ENCODE measurements at regions not wholly inside any gene's neighbourhood (a gene's known extent, or its start where the extent isn't known, plus 50 kb on each side); places are given as distances from the start of the nearest gene placed in this dataset.
"Not testable (repeated sequence)": the region's sequence is repeated elsewhere in the genome, so short reads cannot be mapped to it uniquely, and the experiment has no call there.

DNA sequence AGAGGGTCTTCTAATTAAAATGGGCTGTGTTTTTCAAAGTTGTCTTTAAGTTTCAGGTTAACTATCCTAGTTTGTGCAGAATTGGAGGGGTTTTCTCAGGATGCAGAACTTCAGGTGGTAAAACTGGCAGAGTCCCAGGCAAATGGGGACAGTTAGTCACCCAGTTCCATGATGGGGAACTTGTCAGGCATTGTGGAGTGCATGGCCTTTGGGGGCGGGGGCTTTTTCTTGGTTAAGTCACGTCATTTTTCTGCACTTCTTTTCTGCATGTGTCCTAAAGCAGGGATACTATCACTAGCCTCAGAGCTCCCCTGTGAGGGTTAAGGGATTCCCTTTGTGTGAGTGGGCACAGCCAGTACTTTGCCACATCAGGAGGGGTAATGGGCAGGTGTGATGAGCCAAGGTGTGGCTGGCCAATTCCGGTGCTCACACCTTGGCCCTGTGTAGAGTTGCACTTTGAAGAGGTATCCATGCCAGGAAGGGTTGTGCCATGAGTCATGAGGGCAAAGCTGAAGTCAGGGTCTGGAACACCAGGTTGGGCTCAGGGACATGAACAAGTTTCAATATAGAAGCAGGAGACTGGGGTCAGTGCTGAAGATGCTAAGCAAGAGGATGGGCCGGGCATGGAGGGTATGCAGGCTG, 126.0 kb upstream of the RREB1 start:
- intact Hi-C loops (cut with micrococcal nuclease) = no loop called here
- peaks cover 7% of the 10 kb centered on the region for H3K4me1 ChIP-seq
- no peak overlapping the region for H3K27ac ChIP-seq (replicated peaks)
- H3K4me3 ChIP-seq = no peak overlapping the region
- no peak for TF ChIP-seq CTCF (IDR thresholded peaks at IDR 0.05; ENCODE audit: borderline replicate concordance)
- DNase-seq = no peak
- no peaks in the 10 kb centered on the region for H3K27me3 ChIP-seq (ENCODE audit: low read depth)
- H3K9me3 ChIP-seq (replicated peaks) = no peaks in the 10 kb centered on the region
- no peaks in the 10 kb centered on the region for H3K36me3 ChIP-seq

GRCh38 chr6:6982663-6983062, 125.1 kb upstream of the RREB1 start:
- no peak overlapping the region for H3K4me3 ChIP-seq
- no peaks in the 10 kb centered on the region for H3K27me3 ChIP-seq (ENCODE audit: low read depth)
- no peak for TF ChIP-seq CTCF (IDR thresholded peaks at IDR 0.05; ENCODE audit: borderline replicate concordance)
- H3K4me1 ChIP-seq = peaks cover 6% of the 10 kb centered on the region
- no peak overlapping the region for H3K27ac ChIP-seq (replicated peaks)
- intact Hi-C loops (cut with micrococcal nuclease) = no loop called here
- no peaks in the 10 kb centered on the region for H3K9me3 ChIP-seq (replicated peaks)
- no peaks in the 10 kb centered on the region for H3K36me3 ChIP-seq
- DNase-seq = no peak

GRCh38 chr6:6984585-6985366, 123.0 kb upstream of the RREB1 start:
- intact Hi-C loops (cut with micrococcal nuclease) = no loop called here
- peaks cover 6% of the 10 kb centered on the region for H3K4me1 ChIP-seq
- TF ChIP-seq CTCF (IDR thresholded peaks at IDR 0.05; ENCODE audit: borderline replicate concordance) = no peak
- H3K9me3 ChIP-seq (replicated peaks) = no peaks in the 10 kb centered on the region
- DNase-seq = no peak
- H3K27me3 ChIP-seq (ENCODE audit: low read depth) = no peaks in the 10 kb centered on the region
- no peak overlapping the region for H3K27ac ChIP-seq (replicated peaks)
- no peak overlapping the region for H3K4me3 ChIP-seq
- no peaks in the 10 kb centered on the region for H3K36me3 ChIP-seq

- H3K27ac ChIP-seq (replicated peaks) = no peak overlapping the region
- TF ChIP-seq CTCF (IDR thresholded peaks at IDR 0.05; ENCODE audit: borderline replicate concordance) = no peak
- H3K36me3 ChIP-seq = no peaks in the 10 kb centered on the region
- no peaks in the 10 kb centered on the region for H3K9me3 ChIP-seq (replicated peaks)
- H3K4me3 ChIP-seq = no peak overlapping the region
- no peaks in the 10 kb centered on the region for H3K27me3 ChIP-seq (ENCODE audit: low read depth)
- intact Hi-C loops (cut with micrococcal nuclease) = no loop called here
- H3K4me1 ChIP-seq = peaks cover 6% of the 10 kb centered on the region
- no peak for DNase-seq
These were observed 121.4 kb upstream of the RREB1 start for GRCh38 chr6:6986344-6986743.

GRCh38 chr6:6987749-6988148, 120.0 kb upstream of the RREB1 start:
- DNase-seq = no peak
- intact Hi-C loops (cut with micrococcal nuclease) = no loop called here
- Histone ChIP-seq H3K27me3 (ENCODE audit: low read depth) (no peaks in the 10 kb centered on the region), H3K27ac (replicated peaks) (no peak overlapping the region), H3K4me3 (no peak overlapping the region), H3K4me1 (peaks cover 6% of the 10 kb centered on the region), H3K9me3 (replicated peaks) (no peaks in the 10 kb centered on the region), H3K36me3 (no peaks in the 10 kb centered on the region)
- no peak for TF ChIP-seq CTCF (IDR thresholded peaks at IDR 0.05; ENCODE audit: borderline replicate concordance)

- peaks cover 22% of the 10 kb centered on the region for H3K4me1 ChIP-seq
- H3K4me3 ChIP-seq; H3K36me3 ChIP-seq; H3K9me3 ChIP-seq (replicated peaks); H3K27ac ChIP-seq (replicated peaks); intact Hi-C loops (cut with micrococcal nuclease); H3K27me3 ChIP-seq (ENCODE audit: low read depth); DNase-seq: not testable (repeated sequence)
These were observed 117.7 kb upstream of the RREB1 start for GRCh38 chr6:6990059-6990458.

Data from left ventricle myocardium inferior (tissue), 1 donor.